ENCODE measurements at regions not wholly inside any gene's neighbourhood (a gene's known extent, or its start where the extent isn't known, plus 50 kb on each side); places are given as distances from the start of the nearest gene placed in this dataset.
"Not testable (repeated sequence)": the region's sequence is repeated elsewhere in the genome, so short reads cannot be mapped to it uniquely, and the experiment has no call there.

- no peak for DNase-seq
- Histone ChIP-seq H3K9me3 (replicated peaks; ENCODE audit: control insufficient read depth, low read depth, low read length) (no peaks in the 10 kb centered on the region), H3K27ac (ENCODE audit: low read length) (no peak overlapping the region), H3K4me1 (ENCODE audit: control insufficient read depth, insufficient read depth, low read length) (no peaks in the 10 kb centered on the region), H3K4me3 (ENCODE audit: low read length) (no peak overlapping the region), H3K36me3 (ENCODE audit: control insufficient read depth, insufficient read depth, low read length) (no peaks in the 10 kb centered on the region), H3K27me3 (ENCODE audit: control insufficient read depth, insufficient read depth, low read length) (no peaks in the 10 kb centered on the region)
- WGBS (ENCODE audit: insufficient coverage): no CpG with 5 or more reads among the region's 2 CpGs
Measured at GRCh38 chr9:7636309-7636708, 163.3 kb downstream of the DMAC1 start.

GRCh38 chr9:7626571-7627029, 173.0 kb downstream of the DMAC1 start:
- not testable (repeated sequence) for H3K4me1 ChIP-seq (ENCODE audit: control insufficient read depth, insufficient read depth, low read length); DNase-seq; H3K27me3 ChIP-seq (ENCODE audit: control insufficient read depth, insufficient read depth, low read length); H3K27ac ChIP-seq (ENCODE audit: low read length); H3K36me3 ChIP-seq (ENCODE audit: control insufficient read depth, insufficient read depth, low read length); H3K9me3 ChIP-seq (replicated peaks; ENCODE audit: control insufficient read depth, low read depth, low read length); H3K4me3 ChIP-seq (ENCODE audit: low read length)
- 21% methylated on average over 3 of the region's 7 CpGs for WGBS (ENCODE audit: insufficient coverage)

GRCh38 chr9:7622481-7622880, 177.1 kb downstream of the DMAC1 start:
- no CpG with 5 or more reads among the region's 2 CpGs for WGBS (ENCODE audit: insufficient coverage)
- Histone ChIP-seq H3K27me3 (ENCODE audit: control insufficient read depth, insufficient read depth, low read length) (no peaks in the 10 kb centered on the region), H3K9me3 (replicated peaks; ENCODE audit: control insufficient read depth, low read depth, low read length) (no peaks in the 10 kb centered on the region), H3K36me3 (ENCODE audit: control insufficient read depth, insufficient read depth, low read length) (no peaks in the 10 kb centered on the region), H3K27ac (ENCODE audit: low read length) (no peak overlapping the region), H3K4me3 (ENCODE audit: low read length) (no peak overlapping the region), H3K4me1 (ENCODE audit: control insufficient read depth, insufficient read depth, low read length) (no peaks in the 10 kb centered on the region)
- DNase-seq: no peak

GRCh38 chr9:7615344-7615743, 184.2 kb downstream of the DMAC1 start:
- no peak for DNase-seq
- no peaks in the 10 kb centered on the region for H3K27me3 ChIP-seq (ENCODE audit: control insufficient read depth, insufficient read depth, low read length)
- no peaks in the 10 kb centered on the region for H3K4me1 ChIP-seq (ENCODE audit: control insufficient read depth, insufficient read depth, low read length)
- no peaks in the 10 kb centered on the region for H3K36me3 ChIP-seq (ENCODE audit: control insufficient read depth, insufficient read depth, low read length)
- no peak overlapping the region for H3K4me3 ChIP-seq (ENCODE audit: low read length)
- no peak overlapping the region for H3K27ac ChIP-seq (ENCODE audit: low read length)
- WGBS (ENCODE audit: insufficient coverage): 100% methylated on average over 1 of the region's 1 CpG
- no peaks in the 10 kb centered on the region for H3K9me3 ChIP-seq (replicated peaks; ENCODE audit: control insufficient read depth, low read depth, low read length)

GRCh38 chr9:7613931-7614330, 185.6 kb downstream of the DMAC1 start:
- Histone ChIP-seq H3K27me3 (ENCODE audit: control insufficient read depth, insufficient read depth, low read length) (no peaks in the 10 kb centered on the region), H3K4me3 (ENCODE audit: low read length) (no peak overlapping the region), H3K4me1 (ENCODE audit: control insufficient read depth, insufficient read depth, low read length) (no peaks in the 10 kb centered on the region), H3K27ac (ENCODE audit: low read length) (no peak overlapping the region), H3K9me3 (replicated peaks; ENCODE audit: control insufficient read depth, low read depth, low read length) (no peaks in the 10 kb centered on the region), H3K36me3 (ENCODE audit: control insufficient read depth, insufficient read depth, low read length) (no peaks in the 10 kb centered on the region)
- WGBS (ENCODE audit: insufficient coverage): no CpG with 5 or more reads among the region's 5 CpGs
- no peak for DNase-seq

- Histone ChIP-seq H3K36me3 (ENCODE audit: control insufficient read depth, insufficient read depth, low read length) (no peaks in the 10 kb centered on the region), H3K4me1 (ENCODE audit: control insufficient read depth, insufficient read depth, low read length) (no peaks in the 10 kb centered on the region), H3K27ac (ENCODE audit: low read length) (no peak overlapping the region), H3K27me3 (ENCODE audit: control insufficient read depth, insufficient read depth, low read length) (no peaks in the 10 kb centered on the region), H3K4me3 (ENCODE audit: low read length) (no peak overlapping the region), H3K9me3 (replicated peaks; ENCODE audit: control insufficient read depth, low read depth, low read length) (no peaks in the 10 kb centered on the region)
- WGBS (ENCODE audit: insufficient coverage): no CpG with 5 or more reads among the region's 1 CpG
- DNase-seq: no peak
Measured at GRCh38 chr9:7608261-7608660, 191.3 kb downstream of the DMAC1 start.

- H3K27me3 ChIP-seq (ENCODE audit: control insufficient read depth, insufficient read depth, low read length): no peaks in the 10 kb centered on the region
- no peaks in the 10 kb centered on the region for H3K36me3 ChIP-seq (ENCODE audit: control insufficient read depth, insufficient read depth, low read length)
- no peak overlapping the region for H3K4me3 ChIP-seq (ENCODE audit: low read length)
- no CpG with 5 or more reads among the region's 2 CpGs for WGBS (ENCODE audit: insufficient coverage)
- no peak overlapping the region for H3K27ac ChIP-seq (ENCODE audit: low read length)
- no peaks in the 10 kb centered on the region for H3K9me3 ChIP-seq (replicated peaks; ENCODE audit: control insufficient read depth, low read depth, low read length)
- no peak for DNase-seq
- H3K4me1 ChIP-seq (ENCODE audit: control insufficient read depth, insufficient read depth, low read length): no peaks in the 10 kb centered on the region
Measured at GRCh38 chr9:7607421-7607820, 192.2 kb downstream of the DMAC1 start.

GRCh38 chr9:7606591-7606990, 193.0 kb downstream of the DMAC1 start:
- no CpG with 5 or more reads among the region's 1 CpG for WGBS (ENCODE audit: insufficient coverage)
- H3K36me3 ChIP-seq (ENCODE audit: control insufficient read depth, insufficient read depth, low read length): no peaks in the 10 kb centered on the region
- no peak for DNase-seq
- H3K27me3 ChIP-seq (ENCODE audit: control insufficient read depth, insufficient read depth, low read length): no peaks in the 10 kb centered on the region
- no peak overlapping the region for H3K27ac ChIP-seq (ENCODE audit: low read length)
- H3K4me1 ChIP-seq (ENCODE audit: control insufficient read depth, insufficient read depth, low read length): no peaks in the 10 kb centered on the region
- H3K9me3 ChIP-seq (replicated peaks; ENCODE audit: control insufficient read depth, low read depth, low read length): no peaks in the 10 kb centered on the region
- no peak overlapping the region for H3K4me3 ChIP-seq (ENCODE audit: low read length)

- no peaks in the 10 kb centered on the region for H3K4me1 ChIP-seq (ENCODE audit: control insufficient read depth, insufficient read depth, low read length)
- 74% methylated on average over 2 of the region's 2 CpGs for WGBS (ENCODE audit: insufficient coverage)
- H3K27ac ChIP-seq (ENCODE audit: low read length): no peak overlapping the region
- DNase-seq: no peak
- H3K4me3 ChIP-seq (ENCODE audit: low read length): no peak overlapping the region
- no peaks in the 10 kb centered on the region for H3K36me3 ChIP-seq (ENCODE audit: control insufficient read depth, insufficient read depth, low read length)
- no peaks in the 10 kb centered on the region for H3K9me3 ChIP-seq (replicated peaks; ENCODE audit: control insufficient read depth, low read depth, low read length)
- no peaks in the 10 kb centered on the region for H3K27me3 ChIP-seq (ENCODE audit: control insufficient read depth, insufficient read depth, low read length)
Measured at GRCh38 chr9:7601739-7602138, 197.8 kb downstream of the DMAC1 start.

- H3K27me3 ChIP-seq (ENCODE audit: control insufficient read depth, insufficient read depth, low read length): no peaks in the 10 kb centered on the region
- H3K9me3 ChIP-seq (replicated peaks; ENCODE audit: control insufficient read depth, low read depth, low read length): peaks cover 3% of the 10 kb centered on the region
- H3K36me3 ChIP-seq (ENCODE audit: control insufficient read depth, insufficient read depth, low read length): no peaks in the 10 kb centered on the region
- H3K4me1 ChIP-seq (ENCODE audit: control insufficient read depth, insufficient read depth, low read length): no peaks in the 10 kb centered on the region
- 89% methylated on average over 11 of the region's 11 CpGs for WGBS (ENCODE audit: insufficient coverage)
- no peak for DNase-seq
- H3K27ac ChIP-seq (ENCODE audit: low read length): no peak overlapping the region
- H3K4me3 ChIP-seq (ENCODE audit: low read length): no peak overlapping the region
Measured at GRCh38 chr9:7597716-7598115, 201.9 kb downstream of the DMAC1 start.
